K562 (cell line): ENCODE measurements at regions not wholly inside any gene's neighbourhood (a gene's known extent, or its start where the extent isn't known, plus 50 kb on each side); places are given as distances from the start of the nearest gene placed in this dataset.

Source experiments
- ATAC-seq: fragments of 200-7000 bp; cut with Tn5 transposase; 3 replicates; pipeline ENCODE4 v1.9.1; 2020; ENCODE audit warnings: moderate library complexity
- BruUV-seq: library from RNA; stranded (reverse); fragments of 400-500 nt; replicated peaks from 2 replicates; lab custom pipeline; 2021; lab: Mats Ljungman, UMichigan
- CTCF ChIA-PET: fragments of 300-600 bp; formaldehyde crosslinking; extraction: SDS; loops from one replicate; lab custom pipeline; 2021; ENCODE audit warnings: low intra/inter-chr PET ratio; lab: Yijun Ruan, JAX
- POLR2A ChIA-PET: fragments of 300-600, 350-650 bp; sonication (Branson Sonifier 250); formaldehyde crosslinking; extraction: SDS; loops from one replicate; lab custom pipeline; 2021; ENCODE audit warnings: antibody characterized with exemption, inconsistent platforms; lab: Yijun Ruan, JAX
- DNase-seq, 4 experiments: peaks; one replicate each; pipeline versions ENCODE4 v3.0.0 to v3.0.0-alpha.2; 2011 to 2018; ENCODE audit warnings: low spot score in 3 of 4, mixed read lengths in 3 of 4; ENCODE audit errors: extremely low read depth in 1 of 4
- FAIRE-seq: peaks from 2 replicates; lab custom pipeline; 2011; peaks lifted over from hg19 to GRCh38; lab: Jason Lieb, UNC
- H2AFZ ChIP-seq: 2 replicates; pipeline ENCODE4 v1.6.0; 2011; ENCODE audit warnings: low read depth, low read length, control low read depth, inconsistent platforms
- H3K27ac ChIP-seq: fragments of 200-600 bp; 3 replicates; pipeline ENCODE4 v1.8.0; 2011; ENCODE audit warnings: low read depth, mild to moderate bottlenecking, control low read depth, inconsistent platforms, low read length, moderate library complexity, mixed read lengths; ENCODE audit errors: extremely low read depth
- H3K27me3 ChIP-seq, 2 experiments: fragments of 300-600 bp in 1 of 2; 2 replicates in 1 of 2; 3 replicates in 1 of 2; pipeline versions ENCODE4 v1.6.0 to v1.8.0; 2011; ENCODE audit warnings: inconsistent platforms in 2 of 2, low read length in 2 of 2, mild to moderate bottlenecking in 1 of 2, mixed read lengths in 1 of 2, moderate library complexity in 1 of 2; ENCODE audit not compliant: control insufficient read depth in 2 of 2, insufficient read depth in 2 of 2
- H3K36me3 ChIP-seq: fragments of 300-600 bp; 3 replicates; pipeline ENCODE4 v1.8.0; 2011; ENCODE audit warnings: mild to moderate bottlenecking, low read length, inconsistent platforms; ENCODE audit not compliant: control insufficient read depth, insufficient read depth
- H3K4me1 ChIP-seq, 2 experiments: fragments of 200-600 bp in 1 of 2; replicated peaks in 1 of 2; 2 replicates in 1 of 2; 3 replicates in 1 of 2; pipeline versions ENCODE4 v1.5.1 to v1.8.0; 2011; ENCODE audit warnings: inconsistent platforms in 2 of 2, low read length in 2 of 2, mild to moderate bottlenecking in 1 of 2, mixed read lengths in 1 of 2, moderate library complexity in 1 of 2; ENCODE audit not compliant: control insufficient read depth in 2 of 2, insufficient read depth in 2 of 2
- H3K4me2 ChIP-seq: 2 replicates; pipeline ENCODE4 v1.6.1; 2011; ENCODE audit warnings: low read length, control low read depth, inconsistent platforms, mixed read lengths; ENCODE audit not compliant: insufficient read depth
- H3K4me3 ChIP-seq: fragments of 200-600 bp; sonication (generic), shearing (Covaris generic); 2 replicates; pipeline ENCODE4 v1.5.1; 2016; ENCODE audit warnings: control low read depth, inconsistent platforms
- H3K79me2 ChIP-seq: fragments of 200-600 bp; 3 replicates; pipeline ENCODE4 v1.8.0; 2011; ENCODE audit warnings: low read length, inconsistent platforms; ENCODE audit not compliant: control insufficient read depth, insufficient read depth
- H3K9ac ChIP-seq, 2 experiments: 2 replicates each; pipeline versions ENCODE4 v1.6.0 to v1.6.1; 2011; ENCODE audit warnings: low read depth in 2 of 2, low read length in 2 of 2, control low read depth in 1 of 2, inconsistent platforms in 1 of 2, mild to moderate bottlenecking in 1 of 2, mixed read lengths in 1 of 2; ENCODE audit not compliant: insufficient read depth in 1 of 2
- H3K9me1 ChIP-seq: one replicate; pipeline ENCODE4 v1.6.0; 2011; ENCODE audit warnings: inconsistent platforms, mild to moderate bottlenecking, low read length, moderate library complexity; ENCODE audit not compliant: control insufficient read depth, insufficient read depth
- H3K9me3 ChIP-seq: replicated peaks from 2 replicates; pipeline ENCODE4 v1.5.1; 2011; ENCODE audit warnings: low read depth, low read length, inconsistent platforms; ENCODE audit not compliant: control insufficient read depth, insufficient read depth
- H4K20me1 ChIP-seq: replicated peaks from 2 replicates; pipeline ENCODE4 v1.6.1; 2011; ENCODE audit warnings: low read length, inconsistent platforms, mixed read lengths; ENCODE audit not compliant: control insufficient read depth, insufficient read depth
- ELF1 ChIP-seq: fragments of 200-800 bp; sonication (Bioruptor generic); IDR thresholded peaks from 2 replicates; pipeline ENCODE4 v1.6.1; 2016; ENCODE audit warnings: missing genetic modification characterization, missing compliant biosample characterization
- ETV5 ChIP-seq: sonication (generic); formaldehyde crosslinking; IDR thresholded peaks from 2 replicates; pipeline ENCODE4 v1.4.0; 2020; ENCODE audit warnings: low read depth, mild to moderate bottlenecking, missing genetic modification reagents
- HBP1 ChIP-seq: fragments of 450-650 bp; formaldehyde crosslinking; IDR thresholded peaks from 2 replicates; pipeline ENCODE4 v1.4.0; 2022; ENCODE audit warnings: missing genetic modification characterization
- HDAC1 ChIP-seq, 2 experiments: fragments of 450-650 bp; IDR thresholded peaks; 2 replicates each; pipeline ENCODE4 v1.6.1; 2016 to 2017; ENCODE audit warnings: inconsistent platforms in 1 of 2, mild to moderate bottlenecking in 1 of 2, moderate library complexity in 1 of 2
- NCOA6 ChIP-seq: fragments of 450-650 bp; IDR thresholded peaks from 2 replicates; pipeline ENCODE4 v1.6.1; 2017; ENCODE audit warnings: mild to moderate bottlenecking
- TFE3 ChIP-seq: fragments of 450-650 bp; formaldehyde crosslinking; IDR thresholded peaks from 2 replicates; pipeline ENCODE4 v1.4.0; 2020; ENCODE audit warnings: mild to moderate bottlenecking, mixed read lengths
- ZC3H11A ChIP-seq: IDR thresholded peaks from 2 replicates; pipeline ENCODE4 v1.6.1; 2012; ENCODE audit warnings: low read depth, low read length, improper control_type of control experiment
- ZNF232 ChIP-seq: sonication (generic); formaldehyde crosslinking; IDR thresholded peaks from 2 replicates; pipeline ENCODE4 v1.8.0; 2022; ENCODE audit warnings: mild to moderate bottlenecking, missing genetic modification reagents
- ZNF347 ChIP-seq: fragments of 450-650 bp; formaldehyde crosslinking; IDR thresholded peaks from 2 replicates; pipeline ENCODE4 v1.4.0; 2020; ENCODE audit warnings: low read depth, mild to moderate bottlenecking, moderate library complexity
- ZNF79 ChIP-seq: fragments of 250-450 bp; sonication (Bioruptor Pico); IDR thresholded peaks from 2 replicates; pipeline ENCODE4 v1.4.0; 2020; ENCODE audit warnings: low read depth, mild to moderate bottlenecking, moderate library complexity
- WGBS: fragments of 100-300 bp; shearing (Covaris generic); methylation state at CpG from one replicate; pipeline ENCODE4 v1.1.6; 2016; ENCODE audit warnings: low coverage, mixed read lengths; ENCODE audit not compliant: insufficient coverage; ENCODE audit errors: missing lambda C conversion rate; 5-methylcytosine and 5-hydroxymethylcytosine counted together
- in situ Hi-C: fragments of 300-500 bp; cut with MboI; formaldehyde crosslinking; loops from 4 replicates; pipeline ENCODE4 v1.15.0; 2018; ENCODE audit warnings: inconsistent platforms, mixed read lengths
- intact Hi-C: fragments of 100-400 bp; cut with micrococcal nuclease; formaldehyde crosslinking; loops from 2 replicates; pipeline ENCODE4 v1.14.2; 2022

- DNase-seq: no peak
- ATAC-seq: no peak
- H3K27me3 ChIP-seq: no peaks in the 10 kb centered on the region; a peak in 1 of 5 replicates
- 0% methylated on average over 2 of the region's 2 CpGs for WGBS
- H3K9ac ChIP-seq: no peak overlapping the region
- POLR2A ChIA-PET: no interaction called here
- no peaks in the 10 kb centered on the region for H3K9me3 ChIP-seq
- no TSS peak for BruUV-seq
- H3K27ac ChIP-seq: no peak overlapping the region
- no peaks in the 10 kb centered on the region for H3K79me2 ChIP-seq
- H4K20me1 ChIP-seq: no peaks in the 10 kb centered on the region
- FAIRE-seq: no peak
- in situ Hi-C loops: no loop called here
- H3K36me3 ChIP-seq: no peaks in the 10 kb centered on the region
- TF ChIP-seq HBP1 (no peak), ZNF79 (CRISPR knock-in tag) (no peak), ZC3H11A (no peak), ZNF232 (CRISPR knock-in tag) (no peak), NCOA6 (no peak), TFE3 (CRISPR knock-in tag) (no peak), ELF1 (no peak), HDAC1 (IDR thresholded peaks at IDR 0.05) (no peak), ZNF347 (no peak), ETV5 (CRISPR knock-in tag) (no peak)
- CTCF ChIA-PET: no interaction called here
- H3K9me1 ChIP-seq: no peaks in the 10 kb centered on the region
- H3K4me3 ChIP-seq: no peak overlapping the region
- no peak overlapping the region for H3K4me2 ChIP-seq
- H3K4me1 ChIP-seq: no peaks in the 10 kb centered on the region
- no peak overlapping the region for H2AFZ ChIP-seq
- intact Hi-C loops: no loop called here
Measured at GRCh38 chr12:69014047-69014446, 81.1 kb upstream of the CPM start.
